Stimulated activated CD4-positive, alpha-beta T cell treated with anti-CD3 and anti-CD28 coated beads, Interleukin-2, amount 100 ng/mL, for 24 hours (primary cell): ENCODE measurements at regions not wholly inside any gene's neighbourhood (a gene's known extent, or its start where the extent isn't known, plus 50 kb on each side); places are given as distances from the start of the nearest gene placed in this dataset.
A peak's percentile ranks its signal among the peaks of the same experiment; 100 is the strongest.
"Not testable (repeated sequence)": the region's sequence is repeated elsewhere in the genome, so short reads cannot be mapped to it uniquely, and the experiment has no call there.

Experiments used
- DNase-seq, 2 donors: peaks; one replicate each; pipeline ENCODE4 v3.0.0-alpha.2; 2020

GRCh38 chr7:101712652-101713051, 83.6 kb upstream of the MYL10 start:
- no peak for DNase-seq

- no peak for DNase-seq
Observed at GRCh38 chr7:101714097-101714496, 85.0 kb upstream of the MYL10 start.

DNA sequence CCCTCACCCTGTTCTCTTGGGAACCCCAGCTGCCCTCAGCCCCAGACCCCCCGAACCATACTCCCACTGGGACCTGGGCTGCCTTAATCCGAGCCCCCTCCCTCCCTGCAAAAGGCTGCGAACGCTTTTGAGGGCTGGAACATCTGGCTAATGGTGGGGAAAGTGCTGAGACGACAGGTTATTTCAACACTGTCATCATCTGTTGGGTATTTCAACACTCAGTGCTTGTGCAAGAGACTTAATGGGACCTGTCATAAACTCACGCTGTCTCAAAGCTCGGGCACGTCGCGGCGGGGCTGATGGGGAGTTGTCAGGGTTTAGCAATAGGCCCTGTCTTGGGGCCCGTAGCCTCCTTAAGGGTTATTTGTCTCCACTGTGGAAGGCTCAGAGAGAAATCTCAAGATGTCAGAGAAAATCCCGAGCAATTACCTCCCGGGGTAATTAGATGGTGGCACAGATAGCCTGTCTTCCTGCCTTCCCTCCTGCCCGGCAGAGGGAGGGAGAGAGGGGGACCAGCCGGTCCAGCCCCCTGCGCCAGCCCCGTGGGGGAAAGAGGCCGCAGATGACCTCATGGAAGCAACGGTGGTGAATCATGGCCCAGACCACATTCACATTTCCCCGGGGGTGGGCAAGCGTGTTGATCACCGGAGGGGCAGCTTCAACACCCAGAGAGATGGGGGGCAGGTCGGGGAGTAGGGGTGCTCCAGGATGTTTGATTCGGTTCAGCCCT, 88.7 kb upstream of the MYL10 start:
- DNase-seq, result no peak

DNA sequence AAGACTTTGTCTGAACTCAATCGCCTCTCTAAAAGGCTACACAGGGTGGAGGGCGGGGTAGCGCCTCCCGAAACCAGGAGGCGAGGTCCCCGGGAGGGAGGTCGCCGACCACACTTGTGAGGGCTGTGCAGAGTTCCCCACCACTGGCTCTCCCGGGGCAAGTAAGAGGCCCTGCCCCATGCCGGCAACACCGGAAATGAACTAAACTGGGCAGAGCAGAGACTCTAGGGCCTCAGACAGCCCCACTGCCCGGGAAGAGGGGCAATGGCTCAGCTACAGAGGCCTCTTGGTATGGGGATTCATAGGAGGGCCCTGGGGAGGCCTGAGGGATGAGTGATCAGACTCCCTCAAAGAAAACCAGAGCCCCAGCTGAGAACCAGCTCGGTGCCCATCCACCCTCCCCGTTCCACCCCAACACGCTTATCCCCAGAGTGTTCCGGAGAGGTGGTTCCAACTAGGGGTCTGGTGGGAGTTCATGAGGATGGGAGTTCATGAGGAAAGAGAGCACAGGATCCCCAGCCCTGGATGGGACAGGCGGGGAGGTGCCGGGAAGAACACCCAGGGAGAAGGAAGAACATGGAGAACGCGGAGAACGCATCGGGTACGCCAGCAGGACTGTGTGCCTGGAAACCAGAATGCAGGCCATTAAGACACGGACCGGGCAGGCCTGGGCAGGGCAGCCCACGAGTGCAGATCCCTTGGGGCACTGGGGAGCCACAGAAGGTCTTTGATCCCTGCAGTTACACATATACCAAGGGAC, 89.4 kb upstream of the MYL10 start:
- no peak for DNase-seq

- no peak for DNase-seq
Observed at GRCh38 chr7:101719123-101719470, 90.0 kb upstream of the MYL10 start.

- no peak for DNase-seq
Observed at GRCh38 chr7:101720324-101720723, 91.2 kb upstream of the MYL10 start.

DNA sequence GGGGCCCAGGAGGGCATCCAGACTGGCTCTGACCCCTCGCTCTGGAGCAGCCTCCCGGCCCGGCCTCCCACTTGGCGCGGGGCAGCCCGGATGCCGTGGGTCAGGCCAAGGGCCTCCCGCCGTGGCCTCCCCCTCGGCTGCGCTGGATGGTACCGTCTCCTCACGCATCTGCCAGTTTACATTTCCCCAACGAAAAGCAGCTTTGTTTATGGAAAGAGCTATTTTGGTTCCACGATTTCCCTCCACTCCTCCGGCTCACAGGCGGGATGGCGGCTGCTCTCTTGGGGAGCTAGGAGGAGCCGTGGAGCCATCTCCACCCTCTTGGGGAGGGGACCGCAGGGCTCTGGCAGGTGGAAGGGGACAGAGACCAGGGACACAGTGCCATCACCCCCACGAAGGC, 93.2 kb upstream of the MYL10 start:
- DNase-seq, result no peak

- DNase-seq, result no peak
Observed at GRCh38 chr7:101723835-101724234, 93.6 kb upstream of the CUX1 start.

DNA sequence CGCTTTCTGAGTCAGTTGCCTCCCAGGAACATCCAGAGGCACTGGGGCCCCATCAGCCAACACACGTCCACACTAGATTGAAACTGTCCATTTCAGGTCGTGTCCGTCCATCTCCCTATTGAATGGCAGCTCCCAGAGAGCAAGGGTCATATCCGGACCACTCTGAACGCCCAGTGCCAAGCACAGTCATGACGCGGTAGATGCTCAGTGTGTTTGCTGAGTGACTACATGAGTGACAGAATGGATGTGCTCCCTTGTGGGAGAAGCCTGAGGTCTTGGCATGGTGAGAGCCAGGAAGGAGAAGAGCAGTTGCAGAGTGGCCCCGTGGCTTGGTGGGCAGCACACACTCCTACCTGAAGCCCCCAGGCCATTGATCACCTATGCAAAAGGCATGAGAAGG, 92.5 kb upstream of the CUX1 start:
- DNase-seq, result no peak

- no peak for DNase-seq
Observed at GRCh38 chr7:101725921-101726320, 91.5 kb upstream of the CUX1 start.

GRCh38 chr7:101727184-101727583, 90.2 kb upstream of the CUX1 start:
- no peak for DNase-seq

GRCh38 chr7:101728128-101728527, 89.3 kb upstream of the CUX1 start:
- no peak for DNase-seq

- not testable (repeated sequence) for DNase-seq
Observed at GRCh38 chr7:101728873-101729240, 88.6 kb upstream of the CUX1 start.

DNA sequence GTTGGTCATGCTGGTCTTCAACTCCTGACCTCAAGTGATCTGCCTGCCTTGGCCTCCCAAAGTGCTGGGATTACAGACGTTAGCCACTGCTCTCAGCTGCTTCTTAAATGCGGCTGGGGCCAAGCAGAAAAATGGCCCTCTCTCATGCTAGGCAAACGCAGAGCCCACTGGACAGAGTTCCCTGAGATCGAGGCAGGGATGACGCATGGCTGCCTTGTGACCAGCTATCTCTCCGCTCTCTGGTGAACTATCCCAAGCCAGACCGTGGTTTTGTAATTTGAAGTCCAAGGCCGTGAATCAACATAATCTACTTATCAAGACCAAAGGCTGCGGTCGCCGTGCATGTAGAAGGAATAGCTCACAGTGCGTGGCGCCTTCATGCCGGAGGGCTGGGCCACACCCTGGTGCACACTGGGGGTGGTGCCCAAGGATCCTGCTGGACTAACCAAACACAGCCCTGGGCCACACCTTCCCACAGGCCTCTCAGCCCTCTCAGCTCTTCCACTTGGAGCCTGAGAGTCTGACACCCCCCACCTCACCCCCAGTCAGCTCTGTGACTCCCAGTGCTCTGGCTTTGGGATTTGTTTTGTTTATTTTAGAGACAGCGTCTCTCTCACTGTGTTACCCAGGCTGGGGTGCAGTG, 88.1 kb upstream of the CUX1 start:
- DNase-seq, result no peak

GRCh38 chr7:101731502-101732084, 85.8 kb upstream of the CUX1 start:
- no peak for DNase-seq

GRCh38 chr7:101733713-101734475, 83.5 kb upstream of the CUX1 start:
- no peak for DNase-seq

- DNase-seq, result no peak
Observed at GRCh38 chr7:101736084-101736483, 81.3 kb upstream of the CUX1 start.

GRCh38 chr7:101739775-101740398, 77.5 kb upstream of the CUX1 start:
- DNase-seq, result no peak

GRCh38 chr7:101740981-101741725, 76.3 kb upstream of the CUX1 start:
- no peak for DNase-seq

GRCh38 chr7:101743241-101743994, 74.0 kb upstream of the CUX1 start:
- DNase-seq, result peak; percentile 59 to 68

GRCh38 chr7:101743995-101744360, 73.4 kb upstream of the CUX1 start:
- DNase-seq, result no peak
